Stimulated activated CD4-positive, alpha-beta T cell treated with anti-CD3 and anti-CD28 coated beads, Interleukin-12 subunit alpha, Interleukin-12 subunit beta, amount 100 ng/mL, for 4 hours (primary cell): ENCODE measurements at regions not wholly inside any gene's neighbourhood (a gene's known extent, or its start where the extent isn't known, plus 50 kb on each side); places are given as distances from the start of the nearest gene placed in this dataset.

Experiments
- DNase-seq: peaks from one replicate; pipeline ENCODE4 v3.0.0-alpha.2; 2020

GRCh38 chr3:118011910-118012309 lies 1022.7 kb downstream of the IGSF11 start:
- DNase-seq: no peak

DNA sequence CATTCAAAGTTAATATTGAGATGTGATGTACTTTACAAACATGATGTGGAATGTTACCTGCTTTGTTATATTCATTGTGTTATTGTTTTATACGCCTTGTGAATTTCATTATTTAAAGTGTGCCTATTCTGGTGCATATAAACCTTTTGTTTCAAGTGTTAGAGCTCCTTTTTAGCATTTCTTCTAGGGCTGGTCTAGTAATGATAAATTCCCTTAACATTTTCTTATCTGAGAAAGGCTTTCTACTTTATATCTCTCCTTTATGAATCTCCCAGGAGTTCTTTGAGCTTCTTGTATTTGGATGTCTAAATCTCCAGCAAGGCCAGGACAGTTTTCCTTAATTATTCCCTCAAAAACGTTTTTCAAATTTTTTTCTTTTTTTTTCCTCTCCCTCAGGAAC lies 1005.6 kb downstream of the IGSF11 start:
- DNase-seq: no peak

- no peak for DNase-seq
Observed at GRCh38 chr3:118036215-118036614, 998.4 kb downstream of the IGSF11 start.

GRCh38 chr3:118055381-118055780 lies 979.3 kb downstream of the IGSF11 start:
- no peak for DNase-seq

GRCh38 chr3:118057086-118057485 lies 977.6 kb downstream of the IGSF11 start:
- no peak for DNase-seq

DNA sequence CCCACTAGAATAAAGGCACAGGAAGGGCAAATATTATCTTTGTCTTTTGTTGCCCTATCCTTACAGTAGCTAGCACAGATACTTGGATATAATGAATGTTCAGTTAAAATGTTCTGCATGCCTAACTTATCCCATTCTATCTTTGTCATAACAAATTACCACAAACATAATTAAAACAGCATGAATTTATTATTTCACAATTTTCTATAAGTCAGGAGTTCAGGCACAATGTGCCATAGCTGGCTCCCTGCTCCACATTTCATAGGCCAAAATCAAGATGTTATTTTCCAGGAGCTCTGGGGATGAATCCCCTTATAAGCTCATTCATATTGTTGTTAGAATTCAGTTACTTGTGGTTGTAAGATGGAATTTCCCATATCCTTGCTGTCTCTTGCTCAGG lies 975.5 kb downstream of the IGSF11 start:
- no peak for DNase-seq

DNA sequence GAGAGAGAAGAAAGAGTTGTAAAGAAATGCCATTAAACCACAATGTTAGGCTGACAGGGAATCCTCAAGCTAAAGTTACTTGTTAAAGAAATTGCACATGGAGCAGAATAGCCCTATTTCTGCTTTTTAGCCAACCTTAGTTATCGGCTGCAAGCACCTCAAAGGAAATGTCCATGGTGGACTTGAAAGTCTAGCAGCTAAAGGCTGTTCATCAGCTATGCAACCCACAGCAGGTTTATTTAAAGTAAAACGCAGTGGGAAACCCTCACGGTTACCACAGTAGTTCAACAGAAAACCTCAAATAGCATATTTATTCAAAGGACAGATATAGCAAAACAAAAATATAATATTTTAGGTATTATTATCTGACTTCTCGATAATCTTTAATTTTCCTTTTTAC lies 967.2 kb downstream of the IGSF11 start:
- DNase-seq: no peak

DNA sequence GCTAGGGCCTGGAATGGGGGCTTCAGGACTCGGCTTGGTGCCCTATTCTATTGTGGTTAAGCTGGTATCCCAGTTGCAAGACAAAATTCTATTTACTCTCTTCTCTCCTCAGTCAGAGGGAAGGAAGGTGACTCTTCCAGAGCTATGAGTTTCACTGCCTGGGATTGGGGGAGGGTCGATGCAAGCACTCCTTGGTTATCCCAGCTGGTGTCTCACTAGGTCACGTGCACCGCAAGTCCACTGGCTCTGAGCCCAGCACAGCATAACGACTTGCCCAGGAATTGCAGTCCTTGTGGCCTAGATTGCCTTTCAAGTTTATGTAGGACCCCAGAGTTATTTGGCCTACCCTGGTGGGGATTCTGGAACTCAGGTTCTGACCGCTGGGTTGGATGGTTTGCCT lies 958.8 kb downstream of the IGSF11 start:
- no peak for DNase-seq

DNA sequence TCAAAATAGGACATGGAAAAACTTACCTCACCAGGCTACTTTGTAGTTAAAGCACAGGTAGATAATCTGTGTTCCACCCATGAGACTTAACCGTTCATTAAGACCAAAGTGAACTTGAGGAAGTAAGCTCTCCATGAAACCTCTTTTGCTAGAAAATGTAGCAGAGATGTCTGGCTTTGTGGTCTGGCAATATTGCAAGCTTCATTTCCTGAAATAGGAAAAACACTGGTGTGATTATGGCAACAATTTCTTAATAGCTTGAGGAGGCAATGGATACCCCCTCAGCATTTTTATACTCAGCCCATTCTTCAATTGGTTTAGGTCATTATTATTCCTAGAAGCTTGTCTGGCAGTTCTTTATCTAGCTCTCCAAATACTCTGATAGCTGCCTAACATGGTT lies 957.3 kb downstream of the IGSF11 start:
- DNase-seq: no peak

- no peak for DNase-seq
Observed at GRCh38 chr3:118080889-118081288, 953.8 kb downstream of the IGSF11 start.

GRCh38 chr3:118088696-118089095 lies 946.0 kb downstream of the IGSF11 start:
- DNase-seq: no peak

- DNase-seq: no peak
Observed at GRCh38 chr3:118089563-118089962, 945.1 kb downstream of the IGSF11 start.

DNA sequence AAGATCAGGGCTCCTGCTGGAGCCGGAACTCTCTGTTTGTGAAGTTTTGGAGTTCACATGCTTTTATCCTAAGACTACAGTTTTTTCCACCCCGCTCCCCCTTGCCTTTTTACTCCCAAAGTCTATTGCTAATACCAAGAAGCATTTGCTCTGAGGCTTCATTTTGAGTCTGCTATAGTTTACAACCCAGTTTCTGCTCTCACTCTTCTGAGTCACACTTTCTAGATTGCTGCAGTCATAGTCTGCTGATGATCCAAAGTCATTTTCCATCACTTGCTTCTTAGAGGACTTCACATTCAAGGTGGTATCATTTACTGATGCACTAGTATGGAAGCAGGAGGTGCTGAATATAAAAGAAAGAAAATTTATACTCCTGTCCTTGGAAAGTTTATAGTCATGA lies 937.4 kb downstream of the IGSF11 start:
- no peak for DNase-seq

GRCh38 chr3:118097660-118098059 lies 937.0 kb downstream of the IGSF11 start:
- DNase-seq: no peak

DNA sequence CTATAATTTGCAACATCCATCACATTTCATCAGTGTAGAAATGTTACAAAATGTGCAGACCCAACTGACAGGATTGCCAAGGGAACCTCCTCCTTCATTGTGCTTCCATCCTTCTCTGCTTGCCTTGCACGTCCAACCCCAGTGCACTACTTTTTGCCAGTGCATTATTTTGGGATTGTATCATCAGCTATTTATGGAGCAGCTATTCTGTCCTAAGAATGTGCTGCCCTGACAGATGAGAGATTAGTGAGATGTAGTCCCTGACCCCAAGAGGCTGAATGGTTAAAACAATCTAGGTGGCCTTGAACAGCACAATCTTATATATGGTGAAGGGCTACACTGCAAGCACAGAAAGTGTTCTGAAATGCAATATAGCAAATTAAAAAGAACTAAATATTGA lies 935.8 kb downstream of the IGSF11 start:
- no peak for DNase-seq

DNA sequence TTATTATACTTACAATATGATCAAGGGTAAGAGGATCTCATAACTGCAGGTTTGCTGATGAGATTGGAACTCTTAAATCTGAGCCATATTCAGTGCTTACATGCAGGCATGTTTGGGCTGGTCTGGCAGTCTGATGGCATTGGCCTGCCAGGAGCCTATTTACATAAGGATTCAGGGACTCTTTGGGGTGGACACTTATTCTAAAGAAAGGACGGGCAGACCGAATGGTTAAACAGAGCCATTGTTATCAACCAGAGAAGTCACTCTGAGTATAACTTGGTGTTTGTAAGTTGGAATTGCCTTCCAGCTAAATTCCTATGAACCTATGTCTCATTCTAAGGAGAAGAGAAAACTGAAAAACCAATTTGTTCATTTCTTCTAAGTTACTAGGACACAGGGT lies 932.8 kb downstream of the IGSF11 start:
- DNase-seq: no peak

DNA sequence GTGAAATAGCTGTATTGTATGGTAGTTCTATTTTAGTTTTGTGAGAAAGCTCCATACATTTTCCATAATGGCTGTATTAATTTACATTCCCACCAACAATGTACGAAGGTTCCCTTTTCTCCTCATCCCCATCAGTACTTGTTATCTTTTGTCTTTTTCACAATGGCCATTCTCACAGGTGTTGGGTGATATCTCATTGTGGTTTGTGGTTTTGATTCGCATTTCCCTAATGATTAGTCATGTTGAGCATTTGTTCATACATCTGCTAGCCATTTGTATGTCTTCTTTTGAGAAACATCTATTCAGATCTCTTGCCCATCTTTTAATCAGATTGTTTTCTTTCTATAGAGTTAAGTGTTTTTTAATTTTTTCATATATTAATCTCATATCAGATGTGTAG lies 931.9 kb downstream of the IGSF11 start:
- no peak for DNase-seq

DNA sequence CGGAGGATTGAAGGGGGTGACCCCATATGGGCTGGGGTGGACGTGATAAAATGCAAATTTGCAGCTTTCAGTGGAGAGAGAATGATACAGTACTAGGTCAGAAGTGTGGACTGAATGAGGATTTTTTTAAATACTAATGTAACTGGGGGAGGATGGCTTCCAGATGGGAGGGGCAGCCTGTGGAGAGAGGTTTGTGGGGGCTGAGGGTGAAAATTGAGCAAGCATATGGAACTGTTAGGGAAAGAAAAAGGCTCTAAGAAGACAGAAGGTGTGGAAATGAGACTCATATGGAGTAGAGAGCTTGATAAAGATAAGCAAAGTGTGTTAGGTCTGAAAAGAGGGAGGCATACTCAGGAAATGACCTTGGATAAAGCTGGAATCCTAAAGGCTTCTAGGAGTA lies 926.4 kb downstream of the IGSF11 start:
- DNase-seq: no peak

GRCh38 chr3:118108769-118109168 lies 925.9 kb downstream of the IGSF11 start:
- DNase-seq: no peak

DNA sequence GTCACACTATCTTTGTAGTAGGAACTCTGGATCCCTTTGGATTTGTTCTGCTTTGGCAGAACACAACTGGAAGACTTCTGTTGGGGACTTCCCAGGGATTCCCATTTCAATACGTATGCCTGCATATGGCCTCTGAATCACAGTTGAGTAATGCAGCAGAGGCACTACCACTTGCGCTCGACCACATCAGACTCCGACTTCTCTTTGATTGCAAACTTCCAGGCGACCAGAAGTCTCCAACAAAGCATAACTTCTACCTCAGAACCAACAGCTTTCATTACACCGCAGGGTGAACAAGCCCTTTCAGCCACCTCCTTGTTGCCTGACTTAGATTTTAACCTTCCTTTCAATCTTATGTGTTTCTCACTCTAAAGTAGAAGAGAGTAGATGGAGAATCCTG lies 924.4 kb downstream of the IGSF11 start:
- no peak for DNase-seq

GRCh38 chr3:118116991-118117390 lies 917.7 kb downstream of the IGSF11 start:
- DNase-seq: no peak

- DNase-seq: no peak
Observed at GRCh38 chr3:118126751-118127150, 907.9 kb downstream of the IGSF11 start.

GRCh38 chr3:118127992-118128391 lies 906.7 kb downstream of the IGSF11 start:
- no peak for DNase-seq

GRCh38 chr3:118128886-118129285 lies 905.8 kb downstream of the IGSF11 start:
- no peak for DNase-seq

DNA sequence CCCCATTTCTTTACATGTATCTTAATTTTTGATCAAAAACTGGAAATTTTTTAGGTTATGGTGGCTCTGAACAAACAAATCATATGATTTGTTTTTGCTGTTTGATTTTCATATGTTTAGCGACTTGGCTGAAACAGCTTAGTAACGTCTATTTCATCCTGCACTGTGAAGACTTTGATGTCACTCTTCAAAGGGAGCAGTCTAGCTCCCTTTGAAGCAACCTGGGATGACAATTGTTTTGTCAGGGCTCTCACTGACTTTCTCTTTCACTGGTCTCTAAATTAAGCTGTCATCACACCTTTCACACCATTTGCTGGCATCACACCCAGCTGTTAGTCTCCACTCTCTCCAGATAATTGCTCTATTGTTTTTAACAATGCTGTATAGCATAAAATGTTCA lies 896.9 kb downstream of the IGSF11 start:
- DNase-seq: no peak

DNA sequence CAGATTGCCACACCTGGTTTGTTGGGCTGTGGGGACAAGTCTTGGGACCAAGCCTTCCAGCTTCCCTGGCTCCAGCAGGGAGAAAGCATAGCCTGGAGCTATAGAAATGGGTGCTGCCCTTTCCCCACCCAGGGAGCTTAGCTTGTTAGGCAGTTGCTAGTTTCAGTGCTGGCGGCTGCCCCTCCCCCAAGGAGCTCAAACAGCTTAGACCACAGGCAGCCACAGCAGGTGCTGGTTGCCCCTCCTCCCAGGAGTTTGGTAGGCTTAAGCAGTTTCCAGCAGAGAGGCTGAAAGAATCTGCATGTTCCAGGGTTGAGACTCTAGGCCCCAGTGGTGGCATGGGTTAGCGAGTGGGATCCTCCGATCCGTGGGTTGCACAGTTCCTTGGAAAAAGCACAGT lies 889.7 kb downstream of the IGSF11 start:
- DNase-seq: no peak
